IMR-90 (cell line): ENCODE measurements at regions not wholly inside any gene's neighbourhood (a gene's known extent, or its start where the extent isn't known, plus 50 kb on each side); places are given as distances from the start of the nearest gene placed in this dataset.

Experiments
- ATAC-seq: fragments of 200-7000 bp; cut with Tn5 transposase; 2 replicates; pipeline ENCODE4 v1.9.1; 2020; ENCODE audit warnings: low read depth, mild to moderate bottlenecking, moderate library complexity
- BruUV-seq: library from RNA; stranded (reverse); fragments of 400-500 nt; replicated peaks from 2 replicates; lab custom pipeline; 2021; lab: Mats Ljungman, UMichigan
- CTCF ChIA-PET: fragments of 300-600 bp; formaldehyde crosslinking; extraction: SDS; loops from one replicate; lab custom pipeline; 2021; ENCODE audit warnings: antibody characterized with exemption; lab: Yijun Ruan, JAX
- POLR2A ChIA-PET: fragments of 300-600 bp; sonication (Branson Sonifier 250); formaldehyde crosslinking; loops from one replicate; lab custom pipeline; 2022; ENCODE audit warnings: antibody characterized with exemption; ENCODE audit not compliant: unreplicated experiment; lab: Charles Lee
- DNase-seq: peaks from one replicate; pipeline ENCODE4 v3.0.0; 2013
- H2AFZ ChIP-seq: replicated peaks from 2 replicates; pipeline ENCODE3; 2013; ENCODE audit warnings: low read length, mild to moderate bottlenecking; ENCODE audit not compliant: poor library complexity
- H2AK5ac ChIP-seq: 2 replicates; pipeline ENCODE4 v1.6.1; 2013; ENCODE audit warnings: low read depth, low read length, inconsistent platforms
- H2AK9ac ChIP-seq: replicated peaks from 2 replicates; pipeline ENCODE3; 2013; ENCODE audit warnings: mild to moderate bottlenecking, low read depth, low read length, moderate library complexity; ENCODE audit not compliant: poor library complexity
- H2BK120ac ChIP-seq: 2 replicates; pipeline ENCODE4 v1.6.1; 2013; ENCODE audit warnings: low read depth, low read length, inconsistent platforms
- H2BK15ac ChIP-seq: 3 replicates; pipeline ENCODE4 v1.6.1; 2013; ENCODE audit warnings: low read depth, low read length, inconsistent platforms
- H2BK20ac ChIP-seq: 2 replicates; pipeline ENCODE4 v1.6.1; 2013; ENCODE audit warnings: low read depth, mild to moderate bottlenecking, inconsistent platforms, low read length, moderate library complexity
- H2BK5ac ChIP-seq: 2 replicates; pipeline ENCODE4 v1.6.1; 2013; ENCODE audit warnings: mild to moderate bottlenecking, low read depth, low read length, inconsistent platforms; ENCODE audit not compliant: poor library complexity, severe bottlenecking
- H3K14ac ChIP-seq: replicated peaks from 2 replicates; pipeline ENCODE4 v1.6.1; 2013; ENCODE audit warnings: low read depth, low read length, inconsistent platforms
- H3K18ac ChIP-seq: 2 replicates; pipeline ENCODE4 v1.6.1; 2013; ENCODE audit warnings: low read depth, low read length, control low read depth
- H3K23ac ChIP-seq: 2 replicates; pipeline ENCODE4 v1.6.1; 2013; ENCODE audit warnings: low read depth, low read length, inconsistent platforms
- H3K27ac ChIP-seq: 2 replicates; pipeline ENCODE4 v1.5.1; 2013; ENCODE audit warnings: mild to moderate bottlenecking, control low read depth, low read length; ENCODE audit not compliant: insufficient read depth
- H3K27me3 ChIP-seq: 2 replicates; pipeline ENCODE4 v1.6.1; 2013; ENCODE audit warnings: low read length; ENCODE audit not compliant: control insufficient read depth, insufficient read depth
- H3K36me3 ChIP-seq: 2 replicates; pipeline ENCODE4 v1.6.1; 2013; ENCODE audit warnings: low read length, mixed read lengths; ENCODE audit not compliant: control insufficient read depth, insufficient read depth
- H3K4ac ChIP-seq: 2 replicates; pipeline ENCODE4 v1.6.1; 2013; ENCODE audit warnings: low read depth, low read length, inconsistent platforms
- H3K4me1 ChIP-seq: 2 replicates; pipeline ENCODE4 v1.6.1; 2013; ENCODE audit warnings: low read length, mixed read lengths; ENCODE audit not compliant: control insufficient read depth, insufficient read depth
- H3K4me2 ChIP-seq: 2 replicates; pipeline ENCODE4 v1.6.1; 2013; ENCODE audit warnings: low read depth, mild to moderate bottlenecking, control low read depth, low read length, moderate library complexity
- H3K4me3 ChIP-seq: 2 replicates; pipeline ENCODE4 v1.5.1; 2013; ENCODE audit warnings: low read depth, mild to moderate bottlenecking, control low read depth, low read length, moderate library complexity; ENCODE audit not compliant: insufficient read depth
- H3K56ac ChIP-seq: 2 replicates; pipeline ENCODE4 v1.6.1; 2013; ENCODE audit warnings: low read length, inconsistent platforms; ENCODE audit not compliant: insufficient read depth; ENCODE audit errors: extremely low read depth
- H3K79me1 ChIP-seq, 2 experiments: 2 replicates each; pipeline ENCODE4 v1.6.1; 2013; ENCODE audit warnings: low read length in 2 of 2, inconsistent platforms in 1 of 2, low read depth in 1 of 2
- H3K9ac ChIP-seq: 2 replicates; pipeline ENCODE4 v1.6.1; 2013; ENCODE audit warnings: low read depth, low read length, control low read depth
- H3K9me1 ChIP-seq: 2 replicates; pipeline ENCODE4 v1.6.1; 2013; ENCODE audit warnings: low read length, inconsistent platforms; ENCODE audit not compliant: insufficient read depth
- H3K9me3 ChIP-seq: 2 replicates; pipeline ENCODE4 v1.6.1; 2013; ENCODE audit warnings: low read length; ENCODE audit not compliant: control insufficient read depth, insufficient read depth
- H4K20me1 ChIP-seq: 2 replicates; pipeline ENCODE4 v1.6.1; 2013; ENCODE audit warnings: low read length, inconsistent platforms; ENCODE audit not compliant: insufficient read depth
- H4K5ac ChIP-seq: 2 replicates; pipeline ENCODE4 v1.6.1; 2013; ENCODE audit warnings: mild to moderate bottlenecking, low read depth, low read length, control low read depth
- H4K8ac ChIP-seq, 2 experiments: 2 replicates each; pipeline ENCODE4 v1.6.1; 2013; ENCODE audit warnings: low read depth in 2 of 2, low read length in 2 of 2, control low read depth in 1 of 2, inconsistent platforms in 1 of 2
- H4K91ac ChIP-seq: 2 replicates; pipeline ENCODE4 v1.6.1; 2013; ENCODE audit warnings: low read depth, low read length, inconsistent platforms; ENCODE audit not compliant: insufficient read depth
- POLR2A ChIP-seq: IDR thresholded peaks from 2 replicates; pipeline ENCODE4 v1.6.1; 2012; ENCODE audit warnings: mild to moderate bottlenecking, low read depth, low read length
- RFX5 ChIP-seq: IDR thresholded peaks from 2 replicates; pipeline ENCODE4 v1.8.0; 2012; ENCODE audit warnings: low read depth, mild to moderate bottlenecking, low read length, moderate library complexity
- WGBS, 2 experiments: methylation state at CpG; one replicate each; pipeline versions ENCODE4 v1.1.5 to v1.1.7; 2013; ENCODE audit warnings: missing lambda C conversion rate in 2 of 2; ENCODE audit not compliant: insufficient read length in 1 of 2; ENCODE audit errors: extremely low coverage in 2 of 2; 5-methylcytosine and 5-hydroxymethylcytosine counted together
- dilution Hi-C: fragments of 300-500 bp; cut with HindIII; formaldehyde crosslinking; loops from one replicate; pipeline ENCODE4 v1.14.3; 2018; ENCODE audit warnings: low sequenced_read_pairs; ENCODE audit not compliant: unreplicated experiment
- in situ Hi-C: fragments of 300-500 bp; cut with MboI; formaldehyde crosslinking; loops from 3 replicates; pipeline ENCODE4 v1.14.3; 2019; ENCODE audit warnings: low sequenced_read_pairs, inconsistent platforms, mixed read lengths
- intact Hi-C: fragments of 100-400 bp; cut with micrococcal nuclease; formaldehyde crosslinking; loops from 2 replicates; pipeline ENCODE4 v1.10.0; 2022

DNA sequence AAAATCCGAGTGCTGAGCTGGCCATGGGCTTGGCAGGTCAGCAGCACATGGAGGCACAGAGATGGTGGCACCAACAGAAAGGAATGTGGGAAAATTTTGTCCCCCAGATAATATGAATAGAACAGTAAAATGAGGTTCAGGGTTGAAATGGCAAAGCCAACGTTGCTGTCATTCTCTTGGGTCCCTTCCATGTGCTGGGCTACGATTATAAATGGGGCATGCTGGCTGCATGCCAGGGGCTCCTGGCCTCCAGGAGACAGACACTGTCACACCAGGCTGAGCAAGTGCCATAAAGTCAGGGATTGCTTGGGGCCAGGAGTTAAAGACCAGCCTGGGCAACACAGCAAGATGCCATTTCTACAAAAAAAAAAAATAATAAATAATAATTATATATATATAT is 77.1 kb downstream of the TOMM20 start:
- 88% methylated on average over 1 of the region's 3 CpGs; no CpG with 5 or more reads in 1 of the 2 experiments for WGBS, 2 experiments
- Histone ChIP-seq H3K56ac (no peak overlapping the region), H4K5ac (0 out of 2 replicates have a peak overlapping the region, but pooled peaks have one; percentile 11), H3K79me1 (no peaks in the 10 kb centered on the region), H3K9me3 (no peaks in the 10 kb centered on the region), H2BK5ac (no peak overlapping the region), H3K36me3 (no peaks in the 10 kb centered on the region), H2BK15ac (0 out of 3 replicates have a peak overlapping the region, but pooled peaks have one; percentile 22), H3K9ac (no peak overlapping the region), H2AK9ac (no peak overlapping the region), H3K4me1 (peaks cover 21% of the 10 kb centered on the region), H3K4me2 (no peak overlapping the region), H4K20me1 (no peaks in the 10 kb centered on the region), H2AFZ (no peak overlapping the region), H3K18ac (peak overlapping the region; percentile 6; the same call in 1 of the 2 replicates), H2BK20ac (peak overlapping the region; percentile 72), H4K8ac (no peak overlapping the region), H3K4ac (peak overlapping the region; percentile 24; the same call in 1 of the 2 replicates), H3K27me3 (no peaks in the 10 kb centered on the region), H3K27ac (no peak overlapping the region), H3K4me3 (no peak overlapping the region), H3K9me1 (peaks cover 14% of the 10 kb centered on the region), H3K14ac (peak overlapping the region; percentile 77; the same call in 1 of the 2 replicates), H4K91ac (no peak overlapping the region), H2BK120ac (0 out of 2 replicates have a peak overlapping the region, but pooled peaks have one; percentile 72), H2AK5ac (peak overlapping the region; percentile 43; the same call in 1 of the 2 replicates), H3K23ac (no peak overlapping the region)
- in situ Hi-C loops (no loop called here), intact Hi-C loops (no loop called here), dilution Hi-C loops (no loop called here)
- DNase-seq (no peak), ATAC-seq (no peak)
- TF ChIP-seq POLR2A (no peak), RFX5 (no peak)
- CTCF ChIA-PET = no interaction called here
- POLR2A ChIA-PET = no interaction called here
- BruUV-seq = no TSS peak
